Stimulated activated CD4-positive, alpha-beta T cell treated with anti-CD3 and anti-CD28 coated beads, Interleukin-2, amount 100 ng/mL, for 48 hours (primary cell): ENCODE measurements at regions not wholly inside any gene's neighbourhood (a gene's known extent, or its start where the extent isn't known, plus 50 kb on each side); places are given as distances from the start of the nearest gene placed in this dataset.

ENCODE experiments used
- DNase-seq, 2 donors: peaks; one replicate each; pipeline ENCODE4 v3.0.0-alpha.2; 2020

- DNase-seq: no peak
These were observed 160.1 kb downstream of the TMX1 start for GRCh38 chr14:51400139-51400538.

GRCh38 chr14:51401272-51401671, 161.2 kb downstream of the TMX1 start:
- no peak for DNase-seq

- no peak for DNase-seq
These were observed 161.7 kb downstream of the TMX1 start for GRCh38 chr14:51401756-51402155.

- no peak for DNase-seq
These were observed 170.8 kb downstream of the TMX1 start for GRCh38 chr14:51410897-51411296.

GRCh38 chr14:51419685-51420084, 179.6 kb downstream of the TMX1 start:
- no peak for DNase-seq

- no peak for DNase-seq
These were observed 182.7 kb downstream of the TMX1 start for GRCh38 chr14:51422704-51423103.

- DNase-seq: no peak
These were observed 184.0 kb downstream of the TMX1 start for GRCh38 chr14:51424041-51424440.

- no peak for DNase-seq
These were observed 184.7 kb downstream of the TMX1 start for GRCh38 chr14:51424561-51425251.

GRCh38 chr14:51428981-51429380, 188.9 kb downstream of the TMX1 start:
- no peak for DNase-seq

- DNase-seq: no peak
These were observed 190.0 kb downstream of the TMX1 start for GRCh38 chr14:51430079-51430478.

GRCh38 chr14:51430633-51431032, 190.6 kb downstream of the TMX1 start:
- DNase-seq: no peak

GRCh38 chr14:51431033-51431709, 191.1 kb downstream of the TMX1 start:
- DNase-seq: no peak

- DNase-seq: no peak
These were observed 191.7 kb downstream of the TMX1 start for GRCh38 chr14:51431741-51432140.

- DNase-seq: no peak
These were observed 192.4 kb downstream of the TMX1 start for GRCh38 chr14:51432302-51432948.

GRCh38 chr14:51436630-51437029, 196.6 kb downstream of the TMX1 start:
- DNase-seq: no peak

GRCh38 chr14:51439896-51440295, 199.8 kb downstream of the TMX1 start:
- no peak for DNase-seq

GRCh38 chr14:51441001-51441400, 201.0 kb downstream of the TMX1 start:
- DNase-seq: no peak

GRCh38 chr14:51442513-51443175, 202.6 kb downstream of the TMX1 start:
- no peak for DNase-seq

GRCh38 chr14:51443195-51444018, 203.4 kb downstream of the TMX1 start:
- DNase-seq: no peak

- no peak for DNase-seq
These were observed 204.4 kb downstream of the TMX1 start for GRCh38 chr14:51444353-51445000.

- no peak for DNase-seq
These were observed 204.9 kb downstream of the TMX1 start for GRCh38 chr14:51445001-51445390.

- no peak for DNase-seq
These were observed 204.9 kb upstream of the FRMD6 start for GRCh38 chr14:51446771-51447170.
